HepG2 (cell line): ENCODE measurements at regions not wholly inside any gene's neighbourhood (a gene's known extent, or its start where the extent isn't known, plus 50 kb on each side); places are given as distances from the start of the nearest gene placed in this dataset.

Experiments
- AFF4 ChIP-seq: sonication (generic); formaldehyde crosslinking; IDR thresholded peaks from 2 replicates; pipeline ENCODE4 v1.4.0; 2020; ENCODE audit warnings: missing genetic modification reagents
- ATF1 ChIP-seq: IDR thresholded peaks from 2 replicates; pipeline ENCODE4 v1.6.1; 2016; ENCODE audit warnings: mild to moderate bottlenecking, control low read depth
- CREB1 ChIP-seq, 2 experiments: fragments of 450-650 bp in 1 of 2; IDR thresholded peaks; 2 replicates each; pipeline ENCODE4 v1.6.1; 2016 to 2017; ENCODE audit warnings: control low read depth in 1 of 2, mild to moderate bottlenecking in 1 of 2, missing compliant biosample characterization in 1 of 2, missing genetic modification characterization in 1 of 2
- DDIT3 ChIP-seq: sonication (generic); formaldehyde crosslinking; IDR thresholded peaks from 2 replicates; pipeline ENCODE4 v1.4.0; 2020; ENCODE audit warnings: mild to moderate bottlenecking, missing genetic modification reagents
- FOXM1 ChIP-seq: sonication (generic); formaldehyde crosslinking; IDR thresholded peaks from 2 replicates; pipeline ENCODE4 v1.5.0; 2020; ENCODE audit warnings: missing genetic modification reagents
- HNF4A ChIP-seq: sonication (generic); formaldehyde crosslinking; IDR thresholded peaks from 2 replicates; pipeline ENCODE4 v1.4.0; 2020; ENCODE audit warnings: missing genetic modification reagents
- IRX3 ChIP-seq: sonication (generic); formaldehyde crosslinking; IDR thresholded peaks from 2 replicates; pipeline ENCODE4 v1.8.1; 2023; ENCODE audit warnings: mild to moderate bottlenecking, low read depth, missing genetic modification reagents, borderline replicate concordance
- KIAA2018 ChIP-seq: sonication (generic); formaldehyde crosslinking; IDR thresholded peaks from 2 replicates; pipeline ENCODE4 v1.5.0; 2020; ENCODE audit warnings: mild to moderate bottlenecking, missing genetic modification reagents, borderline replicate concordance
- KLF12 ChIP-seq: sonication (generic); formaldehyde crosslinking; IDR thresholded peaks from 2 replicates; pipeline ENCODE4 v1.4.0; 2020; ENCODE audit warnings: missing genetic modification reagents, borderline replicate concordance
- ONECUT2 ChIP-seq: sonication (generic); formaldehyde crosslinking; IDR thresholded peaks from 2 replicates; pipeline ENCODE4 v1.4.0; 2020; ENCODE audit warnings: missing genetic modification reagents
- ZNF232 ChIP-seq: sonication (generic); formaldehyde crosslinking; IDR thresholded peaks from 2 replicates; pipeline ENCODE4 v1.4.0; 2020; ENCODE audit warnings: missing genetic modification reagents, borderline replicate concordance
- ZNF713 ChIP-seq: sonication (generic); formaldehyde crosslinking; IDR thresholded peaks from 2 replicates; pipeline ENCODE4 v1.4.0; 2020; ENCODE audit warnings: mild to moderate bottlenecking, missing genetic modification reagents
- TF ChIP-seq, protein P1 (sequence below): sonication (generic); formaldehyde crosslinking; IDR thresholded peaks from 2 replicates; pipeline ENCODE4 v1.5.0; 2020; ENCODE audit warnings: mild to moderate bottlenecking, missing genetic modification reagents, borderline replicate concordance
- TF ChIP-seq, protein P2 (sequence below): sonication (generic); formaldehyde crosslinking; IDR thresholded peaks from 2 replicates; pipeline ENCODE4 v1.5.0; 2020; ENCODE audit warnings: mild to moderate bottlenecking, missing genetic modification reagents, moderate library complexity

DNA sequence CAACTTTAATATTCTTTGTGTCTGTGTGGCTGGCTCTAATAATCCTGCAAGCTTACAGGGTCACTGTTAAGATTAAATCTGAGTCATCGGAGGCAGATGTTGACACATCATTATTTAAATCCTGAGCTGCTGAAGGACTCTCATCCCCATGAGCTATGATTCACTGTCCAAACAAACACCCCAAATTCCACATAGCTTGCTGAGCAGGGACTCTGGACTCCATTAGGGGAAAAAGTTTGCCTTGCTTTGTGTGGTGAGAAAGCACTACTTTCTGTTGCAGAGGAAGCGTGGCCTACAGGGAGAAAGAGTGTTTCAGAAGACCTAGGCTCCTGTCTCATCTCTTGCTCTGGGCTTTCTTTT is 213.7 kb downstream of the PDCD6IP start (continued):
- TF ChIP-seq KIAA2018 (CRISPR knock-in tag), result no peak
- no peak for TF ChIP-seq FOXM1 (CRISPR knock-in tag)
- no peak for TF ChIP-seq ZNF232 (CRISPR knock-in tag)
- no peak for TF ChIP-seq ZNF713 (CRISPR knock-in tag)
- TF ChIP-seq ATF1 (CRISPR knock-in tag), result 0 out of 2 replicates have a peak, but pooled peaks have one; percentile 43
- TF ChIP-seq, protein P1, sequence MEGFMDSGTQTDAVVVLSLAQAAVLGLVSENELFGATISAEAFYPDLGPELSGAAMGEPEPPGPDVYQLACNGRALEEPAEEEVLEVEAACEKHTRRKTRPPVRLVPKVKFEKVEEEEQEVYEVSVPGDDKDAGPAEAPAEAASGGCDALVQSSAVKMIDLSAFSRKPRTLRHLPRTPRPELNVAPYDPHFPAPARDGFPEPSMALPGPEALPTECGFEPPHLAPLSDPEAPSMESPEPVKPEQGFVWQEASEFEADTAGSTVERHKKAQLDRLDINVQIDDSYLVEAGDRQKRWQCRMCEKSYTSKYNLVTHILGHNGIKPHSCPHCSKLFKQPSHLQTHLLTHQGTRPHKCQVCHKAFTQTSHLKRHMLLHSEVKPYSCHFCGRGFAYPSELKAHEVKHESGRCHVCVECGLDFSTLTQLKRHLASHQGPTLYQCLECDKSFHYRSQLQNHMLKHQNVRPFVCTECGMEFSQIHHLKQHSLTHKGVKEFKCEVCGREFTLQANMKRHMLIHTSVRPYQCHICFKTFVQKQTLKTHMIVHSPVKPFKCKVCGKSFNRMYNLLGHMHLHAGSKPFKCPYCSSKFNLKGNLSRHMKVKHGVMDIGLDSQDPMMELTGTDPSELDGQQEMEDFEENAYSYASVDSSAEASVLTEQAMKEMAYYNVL (CRISPR knock-in tag), result peak; percentile 60; the same call in 1 of the 2 replicates
- TF ChIP-seq, protein P2, sequence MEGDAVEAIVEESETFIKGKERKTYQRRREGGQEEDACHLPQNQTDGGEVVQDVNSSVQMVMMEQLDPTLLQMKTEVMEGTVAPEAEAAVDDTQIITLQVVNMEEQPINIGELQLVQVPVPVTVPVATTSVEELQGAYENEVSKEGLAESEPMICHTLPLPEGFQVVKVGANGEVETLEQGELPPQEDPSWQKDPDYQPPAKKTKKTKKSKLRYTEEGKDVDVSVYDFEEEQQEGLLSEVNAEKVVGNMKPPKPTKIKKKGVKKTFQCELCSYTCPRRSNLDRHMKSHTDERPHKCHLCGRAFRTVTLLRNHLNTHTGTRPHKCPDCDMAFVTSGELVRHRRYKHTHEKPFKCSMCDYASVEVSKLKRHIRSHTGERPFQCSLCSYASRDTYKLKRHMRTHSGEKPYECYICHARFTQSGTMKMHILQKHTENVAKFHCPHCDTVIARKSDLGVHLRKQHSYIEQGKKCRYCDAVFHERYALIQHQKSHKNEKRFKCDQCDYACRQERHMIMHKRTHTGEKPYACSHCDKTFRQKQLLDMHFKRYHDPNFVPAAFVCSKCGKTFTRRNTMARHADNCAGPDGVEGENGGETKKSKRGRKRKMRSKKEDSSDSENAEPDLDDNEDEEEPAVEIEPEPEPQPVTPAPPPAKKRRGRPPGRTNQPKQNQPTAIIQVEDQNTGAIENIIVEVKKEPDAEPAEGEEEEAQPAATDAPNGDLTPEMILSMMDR (CRISPR knock-in tag), result 0 out of 2 replicates have a peak, but pooled peaks have one; percentile 7
- TF ChIP-seq HNF4A (CRISPR knock-in tag), result peak; percentile 95
- TF ChIP-seq DDIT3 (CRISPR knock-in tag), result no peak
- no peak for TF ChIP-seq KLF12 (CRISPR knock-in tag)
- no peak for TF ChIP-seq IRX3 (CRISPR knock-in tag)
- TF ChIP-seq ONECUT2 (CRISPR knock-in tag), result no peak
- no peak for TF ChIP-seq AFF4
- TF ChIP-seq CREB1 (IDR thresholded peaks at IDR 0.05), result peak; percentile 33; the same call in 1 of the 2 replicates
- TF ChIP-seq CREB1 (CRISPR knock-in tag; IDR thresholded peaks at IDR 0.05), result peak; percentile 66
